Epithelial cell of esophagus (primary cell): ENCODE measurements at regions not wholly inside any gene's neighbourhood (a gene's known extent, or its start where the extent isn't known, plus 50 kb on each side); places are given as distances from the start of the nearest gene placed in this dataset.
"Not testable (repeated sequence)": the region's sequence is repeated elsewhere in the genome, so short reads cannot be mapped to it uniquely, and the experiment has no call there.

Source experiments
- DNase-seq: peaks from one replicate; pipeline ENCODE4 v3.0.0; 2010; ENCODE audit warnings: low read depth
- H3K4me3 ChIP-seq: 2 replicates; pipeline ENCODE4 v1.5.1; 2011; ENCODE audit warnings: mild to moderate bottlenecking, low read length, control low read depth
- CTCF ChIP-seq: IDR thresholded peaks from 2 replicates; pipeline ENCODE4 v1.5.1; 2011; ENCODE audit warnings: low read depth, mild to moderate bottlenecking, low read length, control low read depth, inconsistent platforms; ENCODE audit not compliant: insufficient read depth; ENCODE audit errors: missing control alignments

- H3K4me3 ChIP-seq, DNase-seq: not testable (repeated sequence)
These were observed 133.1 kb downstream of the CENPC start for GRCh38 chr4:67412153-67412712.

- no peak for DNase-seq
- H3K4me3 ChIP-seq, result no peak overlapping the region
- no peak for TF ChIP-seq CTCF
These were observed 142.0 kb downstream of the CENPC start for GRCh38 chr4:67403342-67403741.

GRCh38 chr4:67401902-67402301, 143.4 kb downstream of the CENPC start:
- DNase-seq, result no peak
- H3K4me3 ChIP-seq, result no peak overlapping the region
- no peak for TF ChIP-seq CTCF

- no peak overlapping the region for H3K4me3 ChIP-seq
- no peak for TF ChIP-seq CTCF
- DNase-seq, result no peak
These were observed 147.4 kb downstream of the CENPC start for GRCh38 chr4:67397931-67398330.

GRCh38 chr4:67397031-67397430, 148.3 kb downstream of the CENPC start:
- TF ChIP-seq CTCF, result no peak
- no peak overlapping the region for H3K4me3 ChIP-seq
- DNase-seq, result no peak

GRCh38 chr4:67396008-67396407, 149.3 kb downstream of the CENPC start:
- H3K4me3 ChIP-seq, result no peak overlapping the region
- DNase-seq, result no peak
- no peak for TF ChIP-seq CTCF

GRCh38 chr4:67394879-67395278, 150.4 kb downstream of the CENPC start:
- TF ChIP-seq CTCF, result no peak
- peak; percentile 16 for DNase-seq
- no peak overlapping the region for H3K4me3 ChIP-seq

- peak; percentile 60 for DNase-seq
- TF ChIP-seq CTCF, result peak; percentile 39
- H3K4me3 ChIP-seq, result no peak overlapping the region
These were observed 151.5 kb downstream of the CENPC start for GRCh38 chr4:67393699-67394281.
